Lung (tissue), 11 donors: ENCODE measurements at regions not wholly inside any gene's neighbourhood (a gene's known extent, or its start where the extent isn't known, plus 50 kb on each side); places are given as distances from the start of the nearest gene placed in this dataset.

Experiments
- ATAC-seq: fragments of 200-7000 bp; cut with Tn5 transposase; one replicate; pipeline ENCODE4 v1.9.1; 2020; ENCODE audit warnings: moderate number of reproducible peaks; ENCODE audit not compliant: insufficient read depth, low FRiP score
- DNase-seq, 3 donors: peaks; one replicate each; pipeline ENCODE4 v3.0.0-alpha.2; 2013 to 2017
- H3K27ac ChIP-seq, 2 donors: one replicate each; pipeline ENCODE4 v1.5.1; 2013; ENCODE audit warnings: mild to moderate bottlenecking in 2 of 2, moderate library complexity in 2 of 2, control low read depth in 1 of 2, inconsistent platforms in 1 of 2, low read depth in 1 of 2, low read length in 1 of 2
- H3K27me3 ChIP-seq, 3 donors: one replicate each; pipeline ENCODE4 v1.5.1; 2013; ENCODE audit warnings: low read length in 2 of 3; ENCODE audit not compliant: control insufficient read depth in 3 of 3, insufficient read depth in 3 of 3
- H3K36me3 ChIP-seq, 4 donors: one replicate each; pipeline ENCODE4 v1.5.1; 2013; ENCODE audit warnings: low read length in 4 of 4, mild to moderate bottlenecking in 1 of 4, moderate library complexity in 1 of 4; ENCODE audit not compliant: control insufficient read depth in 4 of 4, insufficient read depth in 4 of 4
- H3K4me1 ChIP-seq, 5 donors: one replicate each; pipeline ENCODE4 v1.5.1; 2013; ENCODE audit warnings: low read length in 5 of 5, mild to moderate bottlenecking in 2 of 5, moderate library complexity in 1 of 5; ENCODE audit not compliant: control insufficient read depth in 5 of 5, insufficient read depth in 5 of 5
- H3K4me3 ChIP-seq: one replicate; pipeline ENCODE4 v1.5.1; 2013; ENCODE audit warnings: mild to moderate bottlenecking, control low read depth, moderate library complexity
- H3K9ac ChIP-seq, 2 donors: one replicate each; pipeline ENCODE4 v1.5.1; 2013; ENCODE audit warnings: low read length in 2 of 2, control low read depth in 1 of 2; ENCODE audit not compliant: insufficient read depth in 1 of 2
- H3K9me3 ChIP-seq, 4 donors: one replicate each; pipeline ENCODE4 v1.5.1; 2013; ENCODE audit warnings: low read length in 3 of 4, mild to moderate bottlenecking in 1 of 4, moderate library complexity in 1 of 4; ENCODE audit not compliant: control insufficient read depth in 4 of 4, insufficient read depth in 3 of 4
- WGBS, 2 donors: extraction: QIAGEN DNeasy Blood & Tissue Kit; methylation state at CpG; one replicate each; pipeline ENCODE4 v1.1.7; 2013; 5-methylcytosine and 5-hydroxymethylcytosine counted together
- TF ChIP-seq, protein P1 (sequence below): IDR thresholded peaks from 2 replicates; pipeline ENCODE4 v1.5.1; 2012; ENCODE audit warnings: mild to moderate bottlenecking; ENCODE audit errors: control extremely low read depth, extremely low read depth
- donor health status: control.
- donor health status: control.
- donor health status: Bipolar disorder and iron deficiency.
- donor health status: healthy.
- donor health status: DM: yes; HTN: yes; CAD: no.

DNA sequence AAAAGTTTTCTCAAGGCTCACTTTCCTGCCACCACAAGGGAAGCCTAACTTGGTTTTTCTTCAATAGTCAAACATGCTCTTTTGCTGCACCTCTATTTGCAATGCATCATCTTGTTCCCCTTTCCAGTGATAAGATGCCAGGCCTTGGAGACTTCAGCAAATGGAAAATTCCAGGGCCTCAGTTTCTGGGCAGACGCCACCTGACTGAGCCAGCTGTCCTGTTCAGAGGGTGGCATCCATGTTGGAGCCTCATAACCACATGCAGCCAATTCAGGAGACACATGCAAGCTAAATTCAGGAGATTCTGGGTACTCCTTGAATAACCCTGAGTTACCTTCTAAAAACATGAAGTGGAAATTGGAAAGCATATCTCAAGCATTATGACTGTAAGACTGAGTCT, 51.8 kb upstream of the ADRA1D start:
- no peak overlapping the region for H3K9ac ChIP-seq
- WGBS, 2 donors, result 86 to 97% methylated on average over 1 of the region's 1 CpG
- DNase-seq (no peak), ATAC-seq (no peak)
- TF ChIP-seq, protein P1, sequence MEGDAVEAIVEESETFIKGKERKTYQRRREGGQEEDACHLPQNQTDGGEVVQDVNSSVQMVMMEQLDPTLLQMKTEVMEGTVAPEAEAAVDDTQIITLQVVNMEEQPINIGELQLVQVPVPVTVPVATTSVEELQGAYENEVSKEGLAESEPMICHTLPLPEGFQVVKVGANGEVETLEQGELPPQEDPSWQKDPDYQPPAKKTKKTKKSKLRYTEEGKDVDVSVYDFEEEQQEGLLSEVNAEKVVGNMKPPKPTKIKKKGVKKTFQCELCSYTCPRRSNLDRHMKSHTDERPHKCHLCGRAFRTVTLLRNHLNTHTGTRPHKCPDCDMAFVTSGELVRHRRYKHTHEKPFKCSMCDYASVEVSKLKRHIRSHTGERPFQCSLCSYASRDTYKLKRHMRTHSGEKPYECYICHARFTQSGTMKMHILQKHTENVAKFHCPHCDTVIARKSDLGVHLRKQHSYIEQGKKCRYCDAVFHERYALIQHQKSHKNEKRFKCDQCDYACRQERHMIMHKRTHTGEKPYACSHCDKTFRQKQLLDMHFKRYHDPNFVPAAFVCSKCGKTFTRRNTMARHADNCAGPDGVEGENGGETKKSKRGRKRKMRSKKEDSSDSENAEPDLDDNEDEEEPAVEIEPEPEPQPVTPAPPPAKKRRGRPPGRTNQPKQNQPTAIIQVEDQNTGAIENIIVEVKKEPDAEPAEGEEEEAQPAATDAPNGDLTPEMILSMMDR, result no peak
- no peaks in the 10 kb centered on the region for H3K9me3 ChIP-seq
- no peak overlapping the region for H3K4me3 ChIP-seq
- no peak overlapping the region for H3K27ac ChIP-seq
- H3K27me3 ChIP-seq, result no peaks in the 10 kb centered on the region
- H3K4me1 ChIP-seq, result peaks cover 0 to 29% (median 7%) of the 10 kb centered on the region in 5 donors
- no peaks in the 10 kb centered on the region for H3K36me3 ChIP-seq

DNA sequence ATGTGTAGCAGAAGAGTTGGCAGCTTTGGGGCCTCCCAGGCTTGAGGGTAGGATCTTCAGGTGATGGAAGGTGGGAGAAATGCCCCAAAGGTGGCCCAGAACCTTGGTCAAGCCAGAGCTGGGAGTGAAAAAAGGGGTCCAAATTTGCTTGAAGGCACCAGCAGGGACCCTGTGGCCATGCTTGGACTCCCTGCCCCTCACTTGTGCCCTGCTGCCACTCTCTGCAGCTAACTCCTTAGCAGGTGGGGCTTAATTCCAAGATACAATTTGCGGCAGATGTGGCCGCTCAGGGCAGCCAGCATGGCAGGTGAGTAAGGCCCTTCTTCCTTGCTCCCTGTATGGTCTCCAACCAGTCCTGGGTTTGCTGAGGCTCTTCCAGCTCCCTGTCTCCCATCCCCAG, 51.3 kb upstream of the ADRA1D start:
- 99 to 100% methylated on average over 2 of the region's 2 CpGs for WGBS, 2 donors
- H3K27me3 ChIP-seq, result no peaks in the 10 kb centered on the region
- no peak for ATAC-seq

DNA sequence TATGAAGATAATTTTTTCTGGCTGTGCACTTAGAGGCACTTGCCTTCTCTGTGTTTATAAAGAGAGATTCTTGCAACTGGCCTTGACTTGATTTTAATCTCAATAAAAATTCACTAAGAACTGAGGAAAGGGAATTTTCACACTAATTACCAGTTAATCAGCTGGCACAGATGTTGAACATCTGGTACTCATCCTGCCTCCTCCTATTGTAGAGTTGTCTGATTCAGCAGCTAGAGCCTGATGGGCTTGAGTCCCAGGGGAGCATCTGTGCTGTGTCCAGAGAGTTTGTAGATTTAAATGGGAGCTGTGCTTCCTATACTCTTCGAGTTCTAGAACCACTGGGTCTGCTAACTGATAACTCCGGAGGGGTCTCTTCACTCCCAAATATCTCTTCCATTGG, 50.7 kb upstream of the ADRA1D start:
- no peaks in the 10 kb centered on the region for H3K36me3 ChIP-seq
- DNase-seq (peak; percentile 85 to 98 (median 97)), ATAC-seq (no peak)
- TF ChIP-seq, protein P1, result no peak
- H3K4me3 ChIP-seq, result no peak overlapping the region
- no peak overlapping the region for H3K27ac ChIP-seq
- WGBS, 2 donors, result 73 to 85% methylated on average over 2 of the region's 2 CpGs
- H3K9me3 ChIP-seq, result peaks cover 0 to 2% (median 0%) of the 10 kb centered on the region in 4 donors
- peaks cover 0 to 29% (median 7%) of the 10 kb centered on the region in 5 donors for H3K4me1 ChIP-seq
- no peaks in the 10 kb centered on the region for H3K27me3 ChIP-seq
- no peak overlapping the region for H3K9ac ChIP-seq

More for the DNA sequence above, 51.3 kb upstream of the ADRA1D start:
- TF ChIP-seq, protein P1, result no peak
- peaks cover 0 to under 1% (median 0%) of the 10 kb centered on the region in 4 donors for H3K9me3 ChIP-seq
- no peaks in the 10 kb centered on the region for H3K36me3 ChIP-seq
- no peak overlapping the region for H3K9ac ChIP-seq
- no peak overlapping the region for H3K27ac ChIP-seq
- no peak overlapping the region for H3K4me3 ChIP-seq
- DNase-seq, result no peak
- peaks cover 0 to 29% (median 7%) of the 10 kb centered on the region in 5 donors for H3K4me1 ChIP-seq

DNA sequence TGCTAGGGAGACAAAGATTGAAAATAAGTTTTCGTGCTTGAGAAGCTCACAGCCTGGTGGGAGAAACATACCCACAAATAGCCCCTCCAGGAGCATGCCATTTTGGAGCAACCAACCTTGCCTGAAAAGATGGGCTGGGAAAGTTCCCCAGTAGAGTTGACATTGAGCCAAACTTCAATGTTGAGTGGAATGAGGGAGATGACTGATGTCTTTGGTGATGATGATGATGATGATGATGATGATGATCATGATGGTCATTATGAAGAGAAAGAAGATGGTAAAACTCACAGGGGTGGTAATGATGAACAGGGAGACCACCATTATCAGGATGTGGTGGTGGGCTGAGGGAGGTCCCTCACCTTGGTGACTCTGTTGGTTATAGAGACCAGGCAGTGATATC, 50.1 kb upstream of the ADRA1D start:
- Histone ChIP-seq H3K36me3 (no peaks in the 10 kb centered on the region), H3K27me3 (no peaks in the 10 kb centered on the region), H3K9ac (no peak overlapping the region), H3K4me3 (no peak overlapping the region), H3K4me1 (peaks cover 0 to 29% (median 7%) of the 10 kb centered on the region in 5 donors), H3K27ac (no peak overlapping the region), H3K9me3 (peaks cover 0 to 2% (median 0%) of the 10 kb centered on the region in 4 donors)
- TF ChIP-seq, protein P1, result no peak
- ATAC-seq (no peak), DNase-seq (peak in 1 of 3 donors; percentile 53)
- 88% methylated on average over 1 of the region's 1 CpG for WGBS, 2 donors
